ENCODE measurements at regions not wholly inside any gene's neighbourhood (a gene's known extent, or its start where the extent isn't known, plus 50 kb on each side); places are given as distances from the start of the nearest gene placed in this dataset.
"Not testable (repeated sequence)": the region's sequence is repeated elsewhere in the genome, so short reads cannot be mapped to it uniquely, and the experiment has no call there.

- DNase-seq (ENCODE audit: low read depth), result no peak
- no peak overlapping the region for H3K4me3 ChIP-seq (ENCODE audit: low read length)
- TF ChIP-seq CTCF (conservative IDR thresholded peaks at IDR 0.05; ENCODE audit: low read depth, low read length), result no peak
Measured at GRCh38 chrX:129091097-129091496, 432.2 kb downstream of the SMARCA1 start.

GRCh38 chrX:129086802-129087201 lies 436.5 kb downstream of the SMARCA1 start:
- DNase-seq (ENCODE audit: low read depth), result no peak

GRCh38 chrX:129084291-129084690 lies 439.0 kb downstream of the SMARCA1 start:
- not testable (repeated sequence) for H3K4me3 ChIP-seq (ENCODE audit: low read length); DNase-seq (ENCODE audit: low read depth)

More at GRCh38 chrX:129086802-129087201, 436.5 kb downstream of the SMARCA1 start:
- no peak for TF ChIP-seq CTCF (conservative IDR thresholded peaks at IDR 0.05; ENCODE audit: low read depth, low read length)
- H3K4me3 ChIP-seq (ENCODE audit: low read length), result no peak overlapping the region

- H3K4me3 ChIP-seq (ENCODE audit: low read length), result no peak overlapping the region
- DNase-seq (ENCODE audit: low read depth), result no peak
- no peak for TF ChIP-seq CTCF (conservative IDR thresholded peaks at IDR 0.05; ENCODE audit: low read depth, low read length)
Measured at GRCh38 chrX:129077424-129078170, 445.7 kb downstream of the SMARCA1 start.

- TF ChIP-seq CTCF (conservative IDR thresholded peaks at IDR 0.05; ENCODE audit: low read depth, low read length), result no peak
- H3K4me3 ChIP-seq (ENCODE audit: low read length), result no peak overlapping the region
- no peak for DNase-seq (ENCODE audit: low read depth)
Measured at GRCh38 chrX:129071390-129071789, 451.9 kb downstream of the SMARCA1 start.

- TF ChIP-seq CTCF (conservative IDR thresholded peaks at IDR 0.05; ENCODE audit: low read depth, low read length), result no peak
- DNase-seq (ENCODE audit: low read depth), result no peak
- H3K4me3 ChIP-seq (ENCODE audit: low read length), result no peak overlapping the region
Measured at GRCh38 chrX:129065895-129066294, 457.4 kb downstream of the SMARCA1 start.

GRCh38 chrX:129058405-129058804 lies 464.9 kb downstream of the SMARCA1 start:
- H3K4me3 ChIP-seq (ENCODE audit: low read length), result no peak overlapping the region
- TF ChIP-seq CTCF (conservative IDR thresholded peaks at IDR 0.05; ENCODE audit: low read depth, low read length), result no peak
- no peak for DNase-seq (ENCODE audit: low read depth)

All from retinal pigment epithelial cell (primary cell).